ENCODE measurements at regions not wholly inside any gene's neighbourhood (a gene's known extent, or its start where the extent isn't known, plus 50 kb on each side); places are given as distances from the start of the nearest gene placed in this dataset.

DNA sequence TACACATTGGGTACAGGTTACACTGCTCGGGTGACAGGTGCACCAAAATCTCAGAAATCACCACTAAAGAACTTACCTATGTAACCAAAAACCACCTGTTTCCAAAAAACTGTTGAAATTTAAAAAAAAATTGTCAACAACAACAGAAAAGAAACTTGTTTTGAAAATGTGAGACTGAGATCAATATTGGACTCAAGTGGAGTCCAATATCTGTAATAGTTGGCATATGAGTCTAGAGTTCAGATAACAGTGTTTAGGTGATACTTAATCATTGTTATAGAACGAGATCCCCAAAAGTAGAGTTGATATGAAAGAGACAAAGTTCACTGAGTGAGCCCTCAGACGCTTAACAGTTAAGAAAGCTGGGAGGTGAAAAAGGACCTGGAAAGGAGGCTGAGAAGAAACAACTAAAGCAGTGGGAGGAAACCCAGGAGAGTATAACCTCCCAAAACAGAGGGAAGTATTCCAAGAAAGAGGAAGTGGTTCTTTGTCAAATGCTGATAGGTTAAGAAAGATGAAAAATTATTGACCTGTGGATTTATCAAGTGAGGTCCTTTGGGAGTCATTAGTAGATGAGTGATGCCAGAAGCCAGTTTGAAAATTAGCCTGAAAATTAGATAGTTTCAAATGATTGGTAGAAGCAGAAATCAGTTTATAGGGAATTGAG, 388.6 kb upstream of the DPH6 start:
- no peak overlapping the region for H3K27ac ChIP-seq
- TF ChIP-seq, protein P1, sequence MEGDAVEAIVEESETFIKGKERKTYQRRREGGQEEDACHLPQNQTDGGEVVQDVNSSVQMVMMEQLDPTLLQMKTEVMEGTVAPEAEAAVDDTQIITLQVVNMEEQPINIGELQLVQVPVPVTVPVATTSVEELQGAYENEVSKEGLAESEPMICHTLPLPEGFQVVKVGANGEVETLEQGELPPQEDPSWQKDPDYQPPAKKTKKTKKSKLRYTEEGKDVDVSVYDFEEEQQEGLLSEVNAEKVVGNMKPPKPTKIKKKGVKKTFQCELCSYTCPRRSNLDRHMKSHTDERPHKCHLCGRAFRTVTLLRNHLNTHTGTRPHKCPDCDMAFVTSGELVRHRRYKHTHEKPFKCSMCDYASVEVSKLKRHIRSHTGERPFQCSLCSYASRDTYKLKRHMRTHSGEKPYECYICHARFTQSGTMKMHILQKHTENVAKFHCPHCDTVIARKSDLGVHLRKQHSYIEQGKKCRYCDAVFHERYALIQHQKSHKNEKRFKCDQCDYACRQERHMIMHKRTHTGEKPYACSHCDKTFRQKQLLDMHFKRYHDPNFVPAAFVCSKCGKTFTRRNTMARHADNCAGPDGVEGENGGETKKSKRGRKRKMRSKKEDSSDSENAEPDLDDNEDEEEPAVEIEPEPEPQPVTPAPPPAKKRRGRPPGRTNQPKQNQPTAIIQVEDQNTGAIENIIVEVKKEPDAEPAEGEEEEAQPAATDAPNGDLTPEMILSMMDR (conservative IDR thresholded peaks at IDR 0.05), result no peak
- no peak for TF ChIP-seq ZFX (IDR thresholded peaks at IDR 0.05)

GRCh38 chr15:35936284-35936683, 390.3 kb upstream of the DPH6 start:
- no peak overlapping the region for H3K27ac ChIP-seq
- TF ChIP-seq ZFX (IDR thresholded peaks at IDR 0.05), result no peak
- TF ChIP-seq, protein P1 (conservative IDR thresholded peaks at IDR 0.05), result no peak

DNA sequence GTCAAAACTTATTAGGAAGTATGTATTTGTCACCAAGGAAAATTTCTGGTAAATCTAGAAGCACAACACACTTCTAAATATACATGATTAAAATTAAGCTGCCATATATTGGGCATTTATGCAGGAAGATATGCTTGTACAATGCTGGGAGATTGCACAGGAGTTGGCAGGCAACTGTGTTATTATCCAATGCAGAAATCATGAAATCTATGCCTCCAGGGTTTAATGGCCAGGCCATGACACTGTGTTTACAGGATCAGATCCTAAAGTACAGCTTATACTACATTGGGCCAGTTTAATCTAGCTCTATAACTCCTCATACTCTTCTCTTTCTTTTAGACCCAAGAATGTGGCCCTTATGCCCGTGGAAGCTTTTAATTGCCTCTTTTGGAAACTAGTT, 391.4 kb upstream of the DPH6 start:
- no peak for TF ChIP-seq ZFX (IDR thresholded peaks at IDR 0.05)
- TF ChIP-seq, protein P1 (conservative IDR thresholded peaks at IDR 0.05), result no peak
- H3K27ac ChIP-seq, result no peak overlapping the region

DNA sequence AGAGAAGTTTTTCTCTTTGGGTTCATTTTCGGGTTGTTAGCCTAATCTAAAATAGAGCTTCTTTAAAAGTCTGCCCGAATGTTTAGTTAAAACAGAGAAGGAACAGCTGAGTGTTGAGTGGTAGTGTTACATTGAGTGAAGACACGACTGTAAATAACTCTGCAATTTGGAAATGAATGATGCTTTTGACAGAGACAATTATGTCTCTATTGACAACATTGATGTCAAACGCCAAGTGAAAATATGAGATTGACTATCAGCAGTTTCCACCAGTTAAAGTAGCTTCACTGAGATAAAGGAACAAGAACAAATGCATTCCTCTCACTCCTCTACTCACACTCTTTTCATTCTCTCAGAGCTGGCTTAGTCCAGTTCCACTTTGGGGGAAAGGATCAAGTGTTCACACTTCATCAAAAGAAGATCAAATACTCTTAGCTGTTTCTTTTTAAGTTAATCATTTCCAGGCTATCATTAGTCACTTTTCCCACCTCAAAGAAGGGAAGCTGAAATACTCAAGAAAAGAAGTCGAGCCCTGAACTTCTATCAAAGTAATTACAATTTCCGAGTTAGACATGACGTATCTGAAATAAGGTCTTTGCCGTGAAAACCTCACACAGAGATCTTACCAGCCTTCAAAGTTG, 399.1 kb upstream of the DPH6 start:
- TF ChIP-seq, protein P1 (conservative IDR thresholded peaks at IDR 0.05), result no peak
- no peak for TF ChIP-seq ZFX (IDR thresholded peaks at IDR 0.05)
- no peak overlapping the region for H3K27ac ChIP-seq

GRCh38 chr15:35953424-35953823, 407.5 kb upstream of the DPH6 start:
- no peak for TF ChIP-seq ZFX (IDR thresholded peaks at IDR 0.05)
- TF ChIP-seq, protein P1 (conservative IDR thresholded peaks at IDR 0.05), result no peak
- no peak overlapping the region for H3K27ac ChIP-seq

DNA sequence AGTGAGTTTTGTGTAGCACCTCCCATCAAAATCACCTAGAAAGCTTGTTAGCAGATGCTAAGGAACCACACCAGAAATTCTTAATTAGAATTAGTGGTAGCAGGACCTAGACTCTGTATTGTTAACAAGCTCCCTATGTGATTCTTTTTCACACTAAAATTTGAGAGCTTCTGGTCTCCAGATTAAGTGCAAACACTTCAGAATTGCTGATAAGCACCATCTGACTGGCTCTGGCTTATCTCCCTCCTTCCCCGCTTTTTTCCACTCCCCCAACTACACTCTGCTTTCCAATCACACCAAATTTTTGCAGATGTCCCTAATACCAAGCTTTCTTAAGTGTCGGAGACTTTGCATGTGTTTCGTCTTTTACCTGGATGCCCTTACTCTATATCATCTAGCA, 410.1 kb upstream of the DPH6 start:
- H3K27ac ChIP-seq, result no peak overlapping the region
- TF ChIP-seq, protein P1 (conservative IDR thresholded peaks at IDR 0.05), result no peak
- TF ChIP-seq ZFX (IDR thresholded peaks at IDR 0.05), result no peak

DNA sequence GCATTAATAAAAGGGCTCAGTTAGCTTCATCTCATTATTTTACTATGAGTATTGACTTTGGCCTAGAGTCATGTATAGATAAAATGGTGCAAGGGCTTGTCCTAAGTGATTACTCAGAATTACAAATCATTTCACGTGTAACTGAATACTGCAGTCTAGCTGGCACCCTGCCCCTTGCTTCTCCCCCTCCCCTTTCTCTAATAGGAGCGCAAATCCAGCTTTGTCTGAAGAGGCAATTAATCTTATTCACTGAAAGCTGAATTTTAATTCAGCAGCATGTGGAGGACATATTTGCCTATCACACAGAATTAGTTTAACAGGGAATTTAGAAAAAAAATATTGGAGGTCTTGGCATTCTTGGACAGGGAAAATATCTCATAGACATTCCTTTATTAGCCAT, 412.1 kb upstream of the DPH6 start:
- no peak for TF ChIP-seq ZFX (IDR thresholded peaks at IDR 0.05)
- TF ChIP-seq, protein P1 (conservative IDR thresholded peaks at IDR 0.05), result no peak
- H3K27ac ChIP-seq, result no peak overlapping the region

Data from C4-2B (cell line).